Liver (tissue), 8 donors: ENCODE measurements at regions not wholly inside any gene's neighbourhood (a gene's known extent, or its start where the extent isn't known, plus 50 kb on each side); places are given as distances from the start of the nearest gene placed in this dataset.

Source experiments
- DNase-seq: peaks from one replicate; pipeline ENCODE4 v3.0.0-alpha.2; 2017; ENCODE audit warnings: low spot score
- H3K27ac ChIP-seq, 2 donors: one replicate each; pipeline ENCODE4 v1.7.0; 2013; ENCODE audit warnings: inconsistent platforms in 2 of 2, low read length in 2 of 2, control low read depth in 1 of 2, low read depth in 1 of 2, mild to moderate bottlenecking in 1 of 2
- H3K27me3 ChIP-seq, 4 donors: one replicate each; pipeline versions ENCODE4 v1.6.1 to v1.7.0; 2013; ENCODE audit warnings: low read length in 3 of 4, inconsistent platforms in 1 of 4, mild to moderate bottlenecking in 1 of 4, moderate library complexity in 1 of 4; ENCODE audit not compliant: control insufficient read depth in 4 of 4, insufficient read depth in 4 of 4
- H3K36me3 ChIP-seq, 4 donors: one replicate each; pipeline versions ENCODE4 v1.6.1 to v1.7.0; 2013; ENCODE audit warnings: low read length in 3 of 4, mild to moderate bottlenecking in 3 of 4, low read depth in 1 of 4, moderate library complexity in 1 of 4; ENCODE audit not compliant: control insufficient read depth in 4 of 4, insufficient read depth in 3 of 4
- H3K4me1 ChIP-seq, 4 donors: one replicate each; pipeline versions ENCODE4 v1.6.1 to v1.7.0; 2013; ENCODE audit warnings: low read length in 3 of 4, mild to moderate bottlenecking in 3 of 4, moderate library complexity in 1 of 4; ENCODE audit not compliant: control insufficient read depth in 4 of 4, insufficient read depth in 4 of 4
- H3K4me3 ChIP-seq, 3 donors: one replicate each; pipeline versions ENCODE4 v1.6.1 to v1.7.0; 2013; ENCODE audit warnings: low read length in 3 of 3, control low read depth in 1 of 3, low read depth in 1 of 3, mild to moderate bottlenecking in 1 of 3
- H3K9ac ChIP-seq, 2 donors: one replicate each; pipeline ENCODE4 v1.7.0; 2013; ENCODE audit warnings: low read length in 2 of 2, mild to moderate bottlenecking in 2 of 2, moderate library complexity in 2 of 2, control low read depth in 1 of 2, low read depth in 1 of 2
- H3K9me3 ChIP-seq, 4 donors: one replicate each; pipeline versions ENCODE4 v1.6.1 to v1.7.0; 2013; ENCODE audit warnings: low read length in 3 of 4; ENCODE audit not compliant: control insufficient read depth in 4 of 4
- EGR1 ChIP-seq, 2 donors: IDR thresholded peaks; 2 replicates each; pipeline ENCODE4 v1.6.1; 2016 to 2018; ENCODE audit warnings: antibody characterized with exemption in 2 of 2, low read depth in 2 of 2
- FOXA1 ChIP-seq: IDR thresholded peaks from 2 replicates; pipeline ENCODE4 v1.6.1; 2016; ENCODE audit warnings: antibody characterized with exemption
- GABPA ChIP-seq, 2 donors: IDR thresholded peaks in 1 of 2; conservative IDR thresholded peaks in 1 of 2; 2 replicates each; pipeline ENCODE4 v1.6.1; 2016; ENCODE audit warnings: antibody characterized with exemption in 2 of 2, mild to moderate bottlenecking in 1 of 2, moderate library complexity in 1 of 2
- HNF4A ChIP-seq, 2 donors: conservative IDR thresholded peaks; 2 replicates each; pipeline ENCODE4 v1.6.1; 2016; ENCODE audit warnings: antibody characterized with exemption in 2 of 2, mild to moderate bottlenecking in 2 of 2
- HNF4G ChIP-seq: IDR thresholded peaks from 2 replicates; pipeline ENCODE4 v1.6.1; 2016; ENCODE audit warnings: antibody characterized with exemption
- JUND ChIP-seq, 2 donors: IDR thresholded peaks; 2 replicates each; pipeline ENCODE4 v1.6.1; 2016; ENCODE audit warnings: antibody characterized with exemption in 2 of 2
- NR2F2 ChIP-seq: IDR thresholded peaks from 2 replicates; pipeline ENCODE4 v1.6.1; 2016; ENCODE audit warnings: antibody characterized with exemption
- RAD21 ChIP-seq, 2 donors: IDR thresholded peaks; 2 replicates each; pipeline ENCODE4 v1.6.1; 2016; ENCODE audit warnings: antibody characterized with exemption in 2 of 2, mild to moderate bottlenecking in 2 of 2
- SP1 ChIP-seq: IDR thresholded peaks from 2 replicates; pipeline ENCODE4 v1.6.1; 2018; ENCODE audit warnings: antibody characterized with exemption, mild to moderate bottlenecking
- TAF1 ChIP-seq: conservative IDR thresholded peaks from 2 replicates; pipeline ENCODE4 v1.6.1; 2016; ENCODE audit warnings: antibody characterized with exemption, mild to moderate bottlenecking
- YY1 ChIP-seq: IDR thresholded peaks from 2 replicates; pipeline ENCODE4 v1.6.1; 2016; ENCODE audit warnings: antibody characterized with exemption, mild to moderate bottlenecking
- WGBS: extraction: QIAGEN DNeasy Blood & Tissue Kit; methylation state at CpG from one replicate; pipeline ENCODE4 v1.1.7; 2013; 5-methylcytosine and 5-hydroxymethylcytosine counted together
- TF ChIP-seq, protein P1 (sequence below): IDR thresholded peaks from 2 replicates; pipeline ENCODE4 v1.6.1; 2016; ENCODE audit warnings: antibody characterized with exemption
- TF ChIP-seq, protein P2 (sequence below): fragments of 150-350 bp; IDR thresholded peaks from 2 replicates; pipeline ENCODE4 v1.5.1; 2017; ENCODE audit warnings: improper control_type of control experiment, low read depth, low read length; ENCODE audit not compliant: missing input control
- TF ChIP-seq, protein P3 (sequence below): IDR thresholded peaks from 2 replicates; pipeline ENCODE4 v1.6.1; 2016; ENCODE audit warnings: antibody characterized with exemption, mild to moderate bottlenecking
- donor health status: healthy.
- donor health status: healthy.
- donor health status: healthy.
- donor health status: healthy.
- donor health status: healthy.

GRCh38 chr22:22744412-22745224 lies 100.2 kb downstream of the GGTLC2 start (continued):
- TF ChIP-seq EGR1 (IDR thresholded peaks at IDR 0.05; ENCODE audit: low read depth in 2 of 2) (no peak), JUND (IDR thresholded peaks at IDR 0.05) (no peak), NR2F2 (no peak), SP1 (no peak), FOXA1 (no peak)
- TF ChIP-seq, protein P1, sequence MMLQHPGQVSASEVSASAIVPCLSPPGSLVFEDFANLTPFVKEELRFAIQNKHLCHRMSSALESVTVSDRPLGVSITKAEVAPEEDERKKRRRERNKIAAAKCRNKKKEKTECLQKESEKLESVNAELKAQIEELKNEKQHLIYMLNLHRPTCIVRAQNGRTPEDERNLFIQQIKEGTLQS: no peak

DNA sequence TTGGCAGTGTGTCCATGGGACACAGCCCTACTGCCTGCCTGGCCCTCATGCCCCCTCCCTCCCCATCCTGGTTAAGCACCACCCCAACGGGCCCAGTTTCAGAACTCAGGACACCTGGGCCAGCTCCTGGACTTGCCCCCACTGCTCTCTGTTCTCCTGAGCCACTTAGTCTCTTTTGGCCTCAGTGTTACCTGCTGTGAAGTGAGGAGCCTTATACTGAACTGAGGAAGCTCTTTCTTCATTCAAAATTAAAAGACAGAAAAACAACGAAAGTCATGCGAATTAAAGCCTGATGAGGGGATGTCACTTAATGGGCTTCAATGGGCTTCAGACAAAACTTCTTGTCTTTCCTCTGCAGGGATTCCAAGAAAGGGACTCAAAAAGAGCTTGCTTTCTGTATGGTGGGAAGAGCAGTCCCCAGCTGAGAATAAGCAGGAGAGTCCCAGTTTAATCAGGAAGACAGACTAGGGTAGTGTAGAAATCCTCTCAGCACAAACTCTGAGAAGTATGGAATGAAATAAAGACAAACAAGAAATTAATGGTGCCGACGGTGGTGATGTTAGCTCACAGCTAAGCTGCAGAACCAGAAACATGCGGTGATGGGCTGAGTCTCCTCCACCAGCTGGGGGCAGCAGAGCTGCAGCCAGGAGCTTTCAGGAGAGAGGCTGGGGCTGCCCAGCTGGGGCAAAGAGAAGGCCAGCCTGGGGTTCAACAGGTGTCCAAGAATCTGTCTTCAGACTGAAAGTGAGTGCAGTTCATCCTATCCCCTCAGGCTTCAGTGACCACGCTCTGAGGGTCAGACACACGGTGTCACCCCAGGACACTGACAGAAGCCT lies 101.0 kb downstream of the GGTLC2 start:
- Histone ChIP-seq H3K9ac (no peak overlapping the region), H3K9me3 (no peaks in the 10 kb centered on the region), H3K36me3 (no peaks in the 10 kb centered on the region), H3K27ac (no peak overlapping the region), H3K27me3 (peaks cover 0 to 5% (median 1%) of the 10 kb centered on the region in 4 donors), H3K4me3 (no peak overlapping the region), H3K4me1 (no peaks in the 10 kb centered on the region)
- DNase-seq: no peak
- TF ChIP-seq NR2F2 (no peak), HNF4G (no peak), YY1 (no peak), HNF4A (conservative IDR thresholded peaks at IDR 0.05) (no peak), TAF1 (no peak), SP1 (no peak), GABPA (IDR thresholded peaks at IDR 0.05 in 1 of 2, conservative IDR thresholded peaks at IDR 0.05 in 1 of 2) (no peak), JUND (IDR thresholded peaks at IDR 0.05) (no peak), RAD21 (IDR thresholded peaks at IDR 0.05) (peak; percentile 80 to 81)
- TF ChIP-seq, protein P2, sequence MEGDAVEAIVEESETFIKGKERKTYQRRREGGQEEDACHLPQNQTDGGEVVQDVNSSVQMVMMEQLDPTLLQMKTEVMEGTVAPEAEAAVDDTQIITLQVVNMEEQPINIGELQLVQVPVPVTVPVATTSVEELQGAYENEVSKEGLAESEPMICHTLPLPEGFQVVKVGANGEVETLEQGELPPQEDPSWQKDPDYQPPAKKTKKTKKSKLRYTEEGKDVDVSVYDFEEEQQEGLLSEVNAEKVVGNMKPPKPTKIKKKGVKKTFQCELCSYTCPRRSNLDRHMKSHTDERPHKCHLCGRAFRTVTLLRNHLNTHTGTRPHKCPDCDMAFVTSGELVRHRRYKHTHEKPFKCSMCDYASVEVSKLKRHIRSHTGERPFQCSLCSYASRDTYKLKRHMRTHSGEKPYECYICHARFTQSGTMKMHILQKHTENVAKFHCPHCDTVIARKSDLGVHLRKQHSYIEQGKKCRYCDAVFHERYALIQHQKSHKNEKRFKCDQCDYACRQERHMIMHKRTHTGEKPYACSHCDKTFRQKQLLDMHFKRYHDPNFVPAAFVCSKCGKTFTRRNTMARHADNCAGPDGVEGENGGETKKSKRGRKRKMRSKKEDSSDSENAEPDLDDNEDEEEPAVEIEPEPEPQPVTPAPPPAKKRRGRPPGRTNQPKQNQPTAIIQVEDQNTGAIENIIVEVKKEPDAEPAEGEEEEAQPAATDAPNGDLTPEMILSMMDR: peak; percentile 61
- TF ChIP-seq, protein P3, sequence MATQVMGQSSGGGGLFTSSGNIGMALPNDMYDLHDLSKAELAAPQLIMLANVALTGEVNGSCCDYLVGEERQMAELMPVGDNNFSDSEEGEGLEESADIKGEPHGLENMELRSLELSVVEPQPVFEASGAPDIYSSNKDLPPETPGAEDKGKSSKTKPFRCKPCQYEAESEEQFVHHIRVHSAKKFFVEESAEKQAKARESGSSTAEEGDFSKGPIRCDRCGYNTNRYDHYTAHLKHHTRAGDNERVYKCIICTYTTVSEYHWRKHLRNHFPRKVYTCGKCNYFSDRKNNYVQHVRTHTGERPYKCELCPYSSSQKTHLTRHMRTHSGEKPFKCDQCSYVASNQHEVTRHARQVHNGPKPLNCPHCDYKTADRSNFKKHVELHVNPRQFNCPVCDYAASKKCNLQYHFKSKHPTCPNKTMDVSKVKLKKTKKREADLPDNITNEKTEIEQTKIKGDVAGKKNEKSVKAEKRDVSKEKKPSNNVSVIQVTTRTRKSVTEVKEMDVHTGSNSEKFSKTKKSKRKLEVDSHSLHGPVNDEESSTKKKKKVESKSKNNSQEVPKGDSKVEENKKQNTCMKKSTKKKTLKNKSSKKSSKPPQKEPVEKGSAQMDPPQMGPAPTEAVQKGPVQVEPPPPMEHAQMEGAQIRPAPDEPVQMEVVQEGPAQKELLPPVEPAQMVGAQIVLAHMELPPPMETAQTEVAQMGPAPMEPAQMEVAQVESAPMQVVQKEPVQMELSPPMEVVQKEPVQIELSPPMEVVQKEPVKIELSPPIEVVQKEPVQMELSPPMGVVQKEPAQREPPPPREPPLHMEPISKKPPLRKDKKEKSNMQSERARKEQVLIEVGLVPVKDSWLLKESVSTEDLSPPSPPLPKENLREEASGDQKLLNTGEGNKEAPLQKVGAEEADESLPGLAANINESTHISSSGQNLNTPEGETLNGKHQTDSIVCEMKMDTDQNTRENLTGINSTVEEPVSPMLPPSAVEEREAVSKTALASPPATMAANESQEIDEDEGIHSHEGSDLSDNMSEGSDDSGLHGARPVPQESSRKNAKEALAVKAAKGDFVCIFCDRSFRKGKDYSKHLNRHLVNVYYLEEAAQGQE: no peak
- 44% methylated on average over 8 of the region's 8 CpGs for whole genome bisulfite sequencing
